Ovary (tissue), 7 donors: ENCODE measurements at regions not wholly inside any gene's neighbourhood (a gene's known extent, or its start where the extent isn't known, plus 50 kb on each side); places are given as distances from the start of the nearest gene placed in this dataset.
"Not testable (repeated sequence)": the region's sequence is repeated elsewhere in the genome, so short reads cannot be mapped to it uniquely, and the experiment has no call there.

Experiments
- DNase-seq, 5 donors: peaks; one replicate each; pipeline ENCODE4 v3.0.0-alpha.2; 2019 to 2020
- H3K27ac ChIP-seq, 2 donors: fragments of 200-600 bp; one replicate each; pipeline versions ENCODE4 v1.5.1 to v1.8.0; 2019 to 2022
- H3K27me3 ChIP-seq: fragments of 200-600 bp; one replicate; pipeline ENCODE4 v1.8.0; 2022
- H3K36me3 ChIP-seq: fragments of 200-600 bp; sonication (generic); one replicate; pipeline ENCODE4 v1.5.1; 2019
- H3K4me1 ChIP-seq: one replicate; pipeline ENCODE4 v1.8.1; 2013; ENCODE audit warnings: mild to moderate bottlenecking, moderate library complexity; ENCODE audit not compliant: insufficient read depth
- H3K4me3 ChIP-seq: fragments of 200-600 bp; sonication (generic); one replicate; pipeline ENCODE4 v1.5.1; 2017
- H3K9me3 ChIP-seq, 2 donors: fragments of 200-600 bp in 1 of 2; sonication (generic) in 1 of 2; one replicate each; pipeline versions ENCODE4 v1.5.1 to v1.8.1; 2013 to 2019; ENCODE audit warnings: mild to moderate bottlenecking in 1 of 2, moderate library complexity in 1 of 2
- CTCF ChIP-seq, 3 donors: fragments of 450-650 bp in 2 of 3; fragments of 200-600 bp in 1 of 3; IDR thresholded peaks; one replicate each; pipeline versions ENCODE4 v1.5.1 to v1.8.0; 2016 to 2022; ENCODE audit warnings: antibody characterized with exemption in 3 of 3, mild to moderate bottlenecking in 1 of 3
- EP300 ChIP-seq: sonication (generic); formaldehyde crosslinking; IDR thresholded peaks from one replicate; pipeline ENCODE4 v1.6.1; 2017; ENCODE audit warnings: antibody characterized with exemption
- POLR2A ChIP-seq: fragments of 450-650 bp; IDR thresholded peaks from one replicate; pipeline ENCODE4 v1.6.1; 2017; ENCODE audit warnings: antibody characterized with exemption, mild to moderate bottlenecking, moderate library complexity
- WGBS, 3 donors: extraction: QIAGEN DNeasy Blood & Tissue Kit in 1 of 3; methylation state at CpG; one replicate each; pipeline versions ENCODE4 v1.1.5 to v1.1.7; 2013 to 2017; 5-methylcytosine and 5-hydroxymethylcytosine counted together
- intact Hi-C, 4 donors: fragments of 100-400 bp; cut with DNase I; formaldehyde crosslinking; loops; one replicate each; pipeline versions ENCODE4 v1.11.0 to v1.15.1; 2022 to 2023
- donor health status: DM: no; HTN: no; CAD: no; lungs with moderate emphysema.
- donor health status: DM: no; HTN: no; CAD: no.
- donor health status: Bipolar disorder and iron deficiency.
- donor health status: DM: no; HTN: no; CAD: no.
- donor health status: DM: yes; HTN: yes; CAD: no.

- Histone ChIP-seq H3K27me3 (no peaks in the 10 kb centered on the region), H3K36me3 (no peaks in the 10 kb centered on the region), H3K4me3 (no peak overlapping the region), H3K9me3 (no peaks in the 10 kb centered on the region), H3K4me1 (no peaks in the 10 kb centered on the region), H3K27ac (no peak overlapping the region)
- no peak for TF ChIP-seq POLR2A
- no peak for TF ChIP-seq EP300
- no peak for TF ChIP-seq CTCF (IDR thresholded peaks at IDR 0.05)
- no peak for DNase-seq
- 97 to 100% (median 100%) methylated on average over 1 of the region's 1 CpG for WGBS, 3 donors
- intact Hi-C loops = no loop called here
Observed at GRCh38 chr3:152684279-152684678, 150.7 kb upstream of the P2RY1 start.

- TF ChIP-seq EP300 = no peak
- no peak for TF ChIP-seq POLR2A
- TF ChIP-seq CTCF (IDR thresholded peaks at IDR 0.05) = no peak
- no peak overlapping the region for H3K4me3 ChIP-seq
- H3K27me3 ChIP-seq = no peaks in the 10 kb centered on the region
- 57 to 83% (median 64%) methylated on average over 5 of the region's 5 CpGs for WGBS, 3 donors
- no peak for DNase-seq
- no peaks in the 10 kb centered on the region for H3K4me1 ChIP-seq
- no peak overlapping the region for H3K27ac ChIP-seq
- intact Hi-C loops = no loop called here
- H3K9me3 ChIP-seq = no peaks in the 10 kb centered on the region
- H3K36me3 ChIP-seq = no peaks in the 10 kb centered on the region
Observed at GRCh38 chr3:152688313-152688712, 146.6 kb upstream of the P2RY1 start.

- WGBS, 3 donors = 87 to 94% (median 91%) methylated on average over 2 of the region's 2 CpGs
- H3K27ac ChIP-seq, H3K4me1 ChIP-seq, H3K4me3 ChIP-seq, H3K36me3 ChIP-seq, H3K9me3 ChIP-seq, intact Hi-C loops, DNase-seq, H3K27me3 ChIP-seq: not testable (repeated sequence)
Observed at GRCh38 chr3:152692326-152692725, 142.6 kb upstream of the P2RY1 start.

GRCh38 chr3:152693521-152694250 lies 141.2 kb upstream of the P2RY1 start:
- H3K4me3 ChIP-seq, intact Hi-C loops, DNase-seq, H3K36me3 ChIP-seq, H3K27me3 ChIP-seq, H3K27ac ChIP-seq, H3K4me1 ChIP-seq, H3K9me3 ChIP-seq: not testable (repeated sequence)
- WGBS, 3 donors = 90 to 100% (median 95%) methylated on average over 1 of the region's 1 CpG

- no peak overlapping the region for H3K27ac ChIP-seq
- H3K27me3 ChIP-seq = no peaks in the 10 kb centered on the region
- intact Hi-C loops = no loop called here
- H3K4me1 ChIP-seq = no peaks in the 10 kb centered on the region
- WGBS, 3 donors = 8 to 31% (median 9%) methylated on average over 1 of the region's 1 CpG
- H3K36me3 ChIP-seq = no peaks in the 10 kb centered on the region
- TF ChIP-seq POLR2A (no peak), EP300 (no peak), CTCF (IDR thresholded peaks at IDR 0.05) (no peak)
- DNase-seq = no peak
- H3K9me3 ChIP-seq = no peaks in the 10 kb centered on the region
- H3K4me3 ChIP-seq = no peak overlapping the region
Observed at GRCh38 chr3:152695840-152696239, 139.1 kb upstream of the P2RY1 start.
